ENCODE measurements at regions not wholly inside any gene's neighbourhood (a gene's known extent, or its start where the extent isn't known, plus 50 kb on each side); places are given as distances from the start of the nearest gene placed in this dataset.

- TF ChIP-seq CTCF (IDR thresholded peaks at IDR 0.05) (no peak), POLR2A (IDR thresholded peaks at IDR 0.05) (no peak)
Observed at GRCh38 chr13:61838568-61838967, 422.9 kb upstream of the PCDH20 start.

All from prostate gland (tissue), 2 donors.